CD4-positive, alpha-beta memory T cell (primary cell): ENCODE measurements at regions not wholly inside any gene's neighbourhood (a gene's known extent, or its start where the extent isn't known, plus 50 kb on each side); places are given as distances from the start of the nearest gene placed in this dataset.

Experiments used
- CTCF ChIA-PET: fragments of 350-600 bp; sonication (Branson Sonifier 250); formaldehyde crosslinking; loops from one replicate; lab custom pipeline; 2021; ENCODE audit warnings: inconsistent platforms; ENCODE audit not compliant: partially characterized antibody; lab: Charles Lee
- POLR2A ChIA-PET: fragments of 350-600 bp; sonication (Branson Sonifier 250); formaldehyde crosslinking; loops from one replicate; lab custom pipeline; 2021; ENCODE audit not compliant: partially characterized antibody; lab: Charles Lee
- DNase-seq, 5 donors: peaks; one replicate each; pipeline versions ENCODE4 v3.0.0 to v3.0.0-alpha.2; 2020 to 2022; ENCODE audit warnings: mixed read lengths in 1 of 5
- H3K27ac ChIP-seq: one replicate; pipeline ENCODE4 v1.7.0; 2013; ENCODE audit warnings: low read depth, low read length
- H3K27me3 ChIP-seq: 2 replicates; pipeline ENCODE4 v1.7.0; 2013; ENCODE audit warnings: mild to moderate bottlenecking, low read length, moderate library complexity; ENCODE audit not compliant: insufficient read depth
- H3K36me3 ChIP-seq: 2 replicates; pipeline ENCODE4 v1.7.0; 2013; ENCODE audit warnings: mild to moderate bottlenecking, low read length, moderate library complexity; ENCODE audit not compliant: insufficient read depth
- H3K4me1 ChIP-seq: 2 replicates; pipeline ENCODE4 v1.7.0; 2013; ENCODE audit warnings: mild to moderate bottlenecking, low read length, moderate library complexity; ENCODE audit not compliant: insufficient read depth
- H3K4me3 ChIP-seq, 2 donors: one replicate each; pipeline ENCODE4 v1.7.0; 2013; ENCODE audit warnings: low read length in 2 of 2, mild to moderate bottlenecking in 1 of 2
- H3K9me3 ChIP-seq, 2 donors: one replicate each; pipeline ENCODE4 v1.7.0; 2013; ENCODE audit warnings: low read length in 2 of 2, control low read depth in 1 of 2; ENCODE audit not compliant: control insufficient read depth in 1 of 2
- H3K27ac Mint-ChIP-seq, 7 donors: one replicate each; pipeline ENCODE4 v1.8.0; 2020 to 2021; ENCODE audit warnings: mixed read lengths in 7 of 7, mild to moderate bottlenecking in 6 of 7, inconsistent platforms in 3 of 7, moderate library complexity in 3 of 7
- H3K27me3 Mint-ChIP-seq, 2 donors: one replicate each; pipeline ENCODE4 v1.8.0; 2020 to 2021; ENCODE audit warnings: mixed read lengths in 2 of 2
- H3K36me3 Mint-ChIP-seq, 2 donors: one replicate each; pipeline ENCODE4 v1.8.0; 2020 to 2021; ENCODE audit warnings: mixed read lengths in 2 of 2, inconsistent platforms in 1 of 2, mild to moderate bottlenecking in 1 of 2
- H3K4me1 Mint-ChIP-seq, 4 donors: one replicate each; pipeline ENCODE4 v1.8.0; 2020 to 2021; ENCODE audit warnings: mixed read lengths in 4 of 4, mild to moderate bottlenecking in 1 of 4
- H3K4me3 Mint-ChIP-seq, 8 donors: one replicate each; pipeline ENCODE4 v1.8.0; 2020 to 2021; ENCODE audit warnings: mixed read lengths in 8 of 8, mild to moderate bottlenecking in 7 of 8, moderate library complexity in 6 of 8, inconsistent platforms in 3 of 8
- H3K9me3 Mint-ChIP-seq, 8 donors: one replicate each; pipeline ENCODE4 v1.8.0; 2020 to 2021; ENCODE audit warnings: mixed read lengths in 8 of 8, mild to moderate bottlenecking in 5 of 8, inconsistent platforms in 3 of 8, moderate library complexity in 1 of 8
- intact Hi-C: fragments of 100-400 bp; cut with micrococcal nuclease; formaldehyde crosslinking; loops from one replicate; pipeline ENCODE4 v1.15.1; 2023

DNA sequence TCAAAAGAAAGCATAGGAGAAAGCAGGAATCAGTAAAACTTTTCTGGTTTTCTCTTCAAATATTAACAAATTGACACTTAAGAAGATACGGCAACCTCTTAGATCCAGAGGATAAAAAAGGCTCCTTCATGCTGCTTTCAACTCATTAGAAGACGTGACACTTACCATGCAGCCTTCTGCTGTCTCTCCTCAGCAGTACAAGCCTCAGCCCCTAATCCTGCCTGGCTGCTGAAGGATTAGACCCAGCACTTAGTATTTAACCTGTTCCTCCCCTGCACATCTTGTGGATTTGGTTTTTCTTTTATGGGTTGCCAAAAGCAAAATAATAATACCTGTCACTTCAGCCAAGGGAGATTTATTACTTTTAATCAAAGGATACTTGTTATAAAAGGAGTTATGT lies 108.4 kb downstream of the LYZL1 start:
- H3K27ac Mint-ChIP-seq = no peak overlapping the region
- Histone ChIP-seq H3K27ac (no peak overlapping the region), H3K27me3 (no peaks in the 10 kb centered on the region), H3K4me3 (no peak overlapping the region), H3K9me3 (no peaks in the 10 kb centered on the region), H3K4me1 (no peaks in the 10 kb centered on the region), H3K36me3 (no peaks in the 10 kb centered on the region)
- intact Hi-C loops = no loop called here
- no peak for DNase-seq
- H3K4me3 Mint-ChIP-seq = peak overlapping the region in 1 of 8 donors; percentile 32
- CTCF ChIA-PET = no interaction called here
- peaks cover 0 to 10% (median 3%) of the 10 kb centered on the region in 8 donors for H3K9me3 Mint-ChIP-seq
- peaks cover 0 to 4% (median 0%) of the 10 kb centered on the region in 4 donors for H3K4me1 Mint-ChIP-seq
- H3K36me3 Mint-ChIP-seq = no peaks in the 10 kb centered on the region
- POLR2A ChIA-PET = no interaction called here
- peaks cover 20 to 26% of the 10 kb centered on the region in 2 donors for H3K27me3 Mint-ChIP-seq

DNA sequence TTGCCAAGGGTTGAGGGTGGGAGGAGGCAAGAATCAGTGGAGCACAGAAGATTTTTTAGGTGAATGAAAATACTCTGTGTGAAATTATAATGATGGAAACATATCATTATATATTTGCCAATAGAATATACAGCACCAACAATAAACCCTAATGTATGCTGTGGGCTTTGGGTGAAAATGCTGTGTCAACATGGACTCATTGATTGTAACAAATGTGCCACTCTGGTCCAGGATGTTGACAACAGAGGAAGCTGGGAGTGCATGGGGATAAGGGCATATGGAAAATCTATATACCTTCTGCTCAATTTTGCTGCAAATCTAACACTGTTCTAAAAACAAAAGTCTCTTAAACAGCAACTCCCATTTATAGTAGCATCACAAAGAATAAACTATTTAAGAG lies 114.3 kb downstream of the LYZL1 start:
- H3K27me3 Mint-ChIP-seq = peaks cover 10 to 13% of the 10 kb centered on the region in 2 donors
- H3K27ac Mint-ChIP-seq = no peak overlapping the region
- intact Hi-C loops = no loop called here
- ChIA-PET POLR2A (no interaction called here), CTCF (interaction anchor here (1.7 kb wide), 1 partner anchor 10 kb away, joined by 6 read pairs; no protein-coding TSS in a partner anchor)
- H3K4me3 Mint-ChIP-seq = no peak overlapping the region
- no peak overlapping the region for H3K4me3 ChIP-seq
- H3K9me3 Mint-ChIP-seq = peaks cover 0 to 13% (median 4%) of the 10 kb centered on the region in 8 donors
- H3K4me1 Mint-ChIP-seq = peaks cover 0 to 2% (median 0%) of the 10 kb centered on the region in 4 donors
- no peak for DNase-seq
- no peaks in the 10 kb centered on the region for H3K36me3 Mint-ChIP-seq
- no peaks in the 10 kb centered on the region for H3K4me1 ChIP-seq
- no peak overlapping the region for H3K27ac ChIP-seq
- no peaks in the 10 kb centered on the region for H3K9me3 ChIP-seq
- no peaks in the 10 kb centered on the region for H3K27me3 ChIP-seq
- no peaks in the 10 kb centered on the region for H3K36me3 ChIP-seq

- Histone ChIP-seq H3K4me1 (peaks cover 14% of the 10 kb centered on the region), H3K9me3 (no peaks in the 10 kb centered on the region), H3K27ac (no peak overlapping the region), H3K27me3 (no peaks in the 10 kb centered on the region), H3K36me3 (no peaks in the 10 kb centered on the region), H3K4me3 (no peak overlapping the region)
- Mint-ChIP-seq H3K4me3 (peak overlapping the region in 1 of 8 donors; percentile 5), H3K4me1 (peaks cover 12 to 28% (median 19%) of the 10 kb centered on the region in 4 donors), H3K27ac (peak overlapping the region in 2 of 7 donors; percentile 30 to 76), H3K9me3 (peaks cover 0 to 5% (median 0%) of the 10 kb centered on the region in 8 donors), H3K27me3 (no peaks in the 10 kb centered on the region), H3K36me3 (peaks cover 0 to 9% of the 10 kb centered on the region in 2 donors)
- ChIA-PET POLR2A (no interaction called here), CTCF (interaction anchor here (1.5 to 1.8 kb wide), 4 partner anchors 12 to 107 kb away, joined by 3 to 9 read pairs (median 4); no protein-coding TSS in a partner anchor)
- intact Hi-C loops = no loop called here
- DNase-seq = no peak
Measured at GRCh38 chr10:29407280-29407858, 118.5 kb downstream of the LYZL1 start.
